ENCODE measurements at regions not wholly inside any gene's neighbourhood (a gene's known extent, or its start where the extent isn't known, plus 50 kb on each side); places are given as distances from the start of the nearest gene placed in this dataset.

DNA sequence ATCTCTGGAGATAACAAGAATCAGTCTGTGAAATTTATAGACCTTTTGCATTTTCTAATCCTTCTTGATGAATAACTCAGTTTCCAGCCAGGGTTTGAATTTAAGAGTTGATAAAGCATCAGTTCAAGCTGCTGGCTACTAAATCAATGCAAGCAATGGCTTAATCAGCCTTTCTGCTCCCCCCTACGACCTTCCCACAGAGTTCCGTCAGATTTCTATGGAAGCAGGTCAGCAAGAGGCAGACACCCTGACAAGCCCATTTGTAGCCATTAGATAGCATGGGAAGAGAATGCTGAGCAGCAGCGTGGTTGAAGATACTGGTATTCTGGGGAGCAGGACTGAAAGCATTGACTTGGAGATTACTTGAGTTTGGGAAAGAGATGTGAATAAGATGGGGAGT, 868.1 kb downstream of the KCNJ2 start:
- no peak overlapping the region for H2AK5ac ChIP-seq (ENCODE audit: low read depth, low read length)
- dilution Hi-C loops (cut with HindIII; ENCODE audit: low sequenced_read_pairs, unreplicated experiment), result no loop called here
- no peak overlapping the region for H2BK15ac ChIP-seq (ENCODE audit: low read depth, low read length)
- H3K4ac ChIP-seq (ENCODE audit: low read depth, low read length), result no peak overlapping the region
- no peak overlapping the region for H3K4me3 ChIP-seq (ENCODE audit: insufficient read depth, low read depth, low read length)
- BruUV-seq (replicated peaks), result no TSS peak
- H3K36me3 ChIP-seq (ENCODE audit: control insufficient read depth, insufficient read depth, low read length), result no peaks in the 10 kb centered on the region
- H3K18ac ChIP-seq (ENCODE audit: low read depth, low read length), result no peak overlapping the region
- intact Hi-C loops (cut with micrococcal nuclease), result no loop called here
- no peak overlapping the region for H2AK9ac ChIP-seq (replicated peaks; ENCODE audit: low read depth, low read length, poor library complexity)
- no peak overlapping the region for H4K91ac ChIP-seq (ENCODE audit: insufficient read depth, low read depth, low read length)
- WGBS, 2 experiments (ENCODE audit: extremely low coverage in 2 of 2, insufficient read length in 1 of 2), result 50% methylated on average over 1 of the region's 3 CpGs; no CpG with 5 or more reads in 1 of the 2 experiments
- DNase-seq, result no peak
- no peak overlapping the region for H4K8ac ChIP-seq (ENCODE audit: low read depth in 2 of 2, low read length in 2 of 2)
- no peaks in the 10 kb centered on the region for H3K9me3 ChIP-seq (ENCODE audit: control insufficient read depth, insufficient read depth, low read length)
- no peak for ATAC-seq (ENCODE audit: low read depth)
- CTCF ChIA-PET, result no interaction called here
- no peaks in the 10 kb centered on the region for H3K27me3 ChIP-seq (ENCODE audit: control insufficient read depth, insufficient read depth, low read length)
- H3K9ac ChIP-seq (ENCODE audit: low read depth, low read length), result no peak overlapping the region
- no peak overlapping the region for H3K27ac ChIP-seq (ENCODE audit: insufficient read depth, low read length)
- no peak overlapping the region for H3K56ac ChIP-seq (ENCODE audit: extremely low read depth, insufficient read depth, low read length)
- H3K9me1 ChIP-seq (ENCODE audit: insufficient read depth, low read length), result no peaks in the 10 kb centered on the region
- H3K4me2 ChIP-seq (ENCODE audit: low read depth, low read length), result no peak overlapping the region
- no peak overlapping the region for H3K23ac ChIP-seq (ENCODE audit: low read depth, low read length)
- no peak overlapping the region for H2BK20ac ChIP-seq (ENCODE audit: low read depth, low read length)
- no peaks in the 10 kb centered on the region for H3K4me1 ChIP-seq (ENCODE audit: control insufficient read depth, insufficient read depth, low read length)
- H2BK120ac ChIP-seq (ENCODE audit: low read depth, low read length), result no peak overlapping the region
- no peaks in the 10 kb centered on the region for H3K79me1 ChIP-seq (ENCODE audit: low read depth in 1 of 2, low read length in 2 of 2)
- in situ Hi-C loops (cut with MboI; ENCODE audit: low sequenced_read_pairs), result no loop called here
- no peak overlapping the region for H2BK5ac ChIP-seq (ENCODE audit: low read depth, low read length, poor library complexity, severe bottlenecking)
- no peaks in the 10 kb centered on the region for H4K20me1 ChIP-seq (ENCODE audit: insufficient read depth, low read length)
- no peak overlapping the region for H3K14ac ChIP-seq (replicated peaks; ENCODE audit: low read depth, low read length)
- POLR2A ChIA-PET (ENCODE audit: unreplicated experiment), result no interaction called here
- H4K5ac ChIP-seq (ENCODE audit: low read depth, low read length), result no peak overlapping the region
- no peak overlapping the region for H2AFZ ChIP-seq (replicated peaks; ENCODE audit: low read length, poor library complexity)
- TF ChIP-seq RCOR1 (IDR thresholded peaks at IDR 0.05; ENCODE audit: insufficient replicate concordance, low read length) (no peak), POLR2A (IDR thresholded peaks at IDR 0.05; ENCODE audit: low read depth, low read length) (no peak), BHLHE40 (IDR thresholded peaks at IDR 0.05; ENCODE audit: low read depth, low read length) (no peak), CHD1 (IDR thresholded peaks at IDR 0.05; ENCODE audit: low read depth, low read length) (no peak), NFE2L2 (IDR thresholded peaks at IDR 0.05; ENCODE audit: low read depth, low read length) (no peak), FOS (IDR thresholded peaks at IDR 0.05; ENCODE audit: low read depth, low read length) (no peak), CEBPB (IDR thresholded peaks at IDR 0.05; ENCODE audit: low read depth, low read length) (no peak), RFX5 (IDR thresholded peaks at IDR 0.05; ENCODE audit: low read depth, low read length) (no peak), SMC3 (IDR thresholded peaks at IDR 0.05; ENCODE audit: low read depth, low read length) (no peak), MAFK (IDR thresholded peaks at IDR 0.05; ENCODE audit: low read depth, low read length) (no peak), MXI1 (IDR thresholded peaks at IDR 0.05; ENCODE audit: borderline replicate concordance, low read depth, low read length) (no peak), RAD21 (IDR thresholded peaks at IDR 0.05; ENCODE audit: low read length) (no peak), MAZ (IDR thresholded peaks at IDR 0.05; ENCODE audit: borderline replicate concordance, low read depth, low read length) (no peak)
- TF ChIP-seq, protein P1, sequence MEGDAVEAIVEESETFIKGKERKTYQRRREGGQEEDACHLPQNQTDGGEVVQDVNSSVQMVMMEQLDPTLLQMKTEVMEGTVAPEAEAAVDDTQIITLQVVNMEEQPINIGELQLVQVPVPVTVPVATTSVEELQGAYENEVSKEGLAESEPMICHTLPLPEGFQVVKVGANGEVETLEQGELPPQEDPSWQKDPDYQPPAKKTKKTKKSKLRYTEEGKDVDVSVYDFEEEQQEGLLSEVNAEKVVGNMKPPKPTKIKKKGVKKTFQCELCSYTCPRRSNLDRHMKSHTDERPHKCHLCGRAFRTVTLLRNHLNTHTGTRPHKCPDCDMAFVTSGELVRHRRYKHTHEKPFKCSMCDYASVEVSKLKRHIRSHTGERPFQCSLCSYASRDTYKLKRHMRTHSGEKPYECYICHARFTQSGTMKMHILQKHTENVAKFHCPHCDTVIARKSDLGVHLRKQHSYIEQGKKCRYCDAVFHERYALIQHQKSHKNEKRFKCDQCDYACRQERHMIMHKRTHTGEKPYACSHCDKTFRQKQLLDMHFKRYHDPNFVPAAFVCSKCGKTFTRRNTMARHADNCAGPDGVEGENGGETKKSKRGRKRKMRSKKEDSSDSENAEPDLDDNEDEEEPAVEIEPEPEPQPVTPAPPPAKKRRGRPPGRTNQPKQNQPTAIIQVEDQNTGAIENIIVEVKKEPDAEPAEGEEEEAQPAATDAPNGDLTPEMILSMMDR (conservative IDR thresholded peaks at IDR 0.05; ENCODE audit: low read depth, low read length), result no peak
- TF ChIP-seq, protein P2, sequence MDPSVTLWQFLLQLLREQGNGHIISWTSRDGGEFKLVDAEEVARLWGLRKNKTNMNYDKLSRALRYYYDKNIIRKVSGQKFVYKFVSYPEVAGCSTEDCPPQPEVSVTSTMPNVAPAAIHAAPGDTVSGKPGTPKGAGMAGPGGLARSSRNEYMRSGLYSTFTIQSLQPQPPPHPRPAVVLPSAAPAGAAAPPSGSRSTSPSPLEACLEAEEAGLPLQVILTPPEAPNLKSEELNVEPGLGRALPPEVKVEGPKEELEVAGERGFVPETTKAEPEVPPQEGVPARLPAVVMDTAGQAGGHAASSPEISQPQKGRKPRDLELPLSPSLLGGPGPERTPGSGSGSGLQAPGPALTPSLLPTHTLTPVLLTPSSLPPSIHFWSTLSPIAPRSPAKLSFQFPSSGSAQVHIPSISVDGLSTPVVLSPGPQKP (IDR thresholded peaks at IDR 0.05; ENCODE audit: borderline replicate concordance, low read depth, low read length), result no peak
- TF ChIP-seq, protein P3, sequence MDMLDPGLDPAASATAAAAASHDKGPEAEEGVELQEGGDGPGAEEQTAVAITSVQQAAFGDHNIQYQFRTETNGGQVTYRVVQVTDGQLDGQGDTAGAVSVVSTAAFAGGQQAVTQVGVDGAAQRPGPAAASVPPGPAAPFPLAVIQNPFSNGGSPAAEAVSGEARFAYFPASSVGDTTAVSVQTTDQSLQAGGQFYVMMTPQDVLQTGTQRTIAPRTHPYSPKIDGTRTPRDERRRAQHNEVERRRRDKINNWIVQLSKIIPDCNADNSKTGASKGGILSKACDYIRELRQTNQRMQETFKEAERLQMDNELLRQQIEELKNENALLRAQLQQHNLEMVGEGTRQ (IDR thresholded peaks at IDR 0.05; ENCODE audit: low read depth, low read length), result no peak

Measured in IMR-90 (cell line).